ENCODE measurements at regions not wholly inside any gene's neighbourhood (a gene's known extent, or its start where the extent isn't known, plus 50 kb on each side); places are given as distances from the start of the nearest gene placed in this dataset.

- WGBS = 79% methylated on average over 5 of the region's 5 CpGs
- DNase-seq (ENCODE audit: low read depth in 6 of 9, low spot score in 9 of 9) = no peak
- Histone ChIP-seq H3K4me3 (ENCODE audit: low read length in 2 of 2) (no peak overlapping the region), H3K27me3 (ENCODE audit: control insufficient read depth in 2 of 2, insufficient read depth in 1 of 2, low read length in 1 of 2) (no peaks in the 10 kb centered on the region), H3K27ac (ENCODE audit: low read depth in 1 of 2, low read length in 1 of 2) (no peak overlapping the region), H3K4me1 (ENCODE audit: control insufficient read depth in 2 of 2, insufficient read depth in 2 of 2, low read length in 2 of 2) (no peaks in the 10 kb centered on the region), H3K36me3 (ENCODE audit: control insufficient read depth in 2 of 2, insufficient read depth in 2 of 2, low read length in 1 of 2) (no peaks in the 10 kb centered on the region), H3K9me3 (ENCODE audit: control insufficient read depth in 2 of 2, insufficient read depth in 1 of 2, low read length in 1 of 2) (no peaks in the 10 kb centered on the region)
These were observed 793.3 kb upstream of the SOX9 start for GRCh38 chr17:71327376-71328059.

- DNase-seq (ENCODE audit: low read depth in 6 of 9, low spot score in 9 of 9) = no peak
- no peaks in the 10 kb centered on the region for H3K27me3 ChIP-seq (ENCODE audit: control insufficient read depth in 2 of 2, insufficient read depth in 1 of 2, low read length in 1 of 2)
- H3K4me1 ChIP-seq (ENCODE audit: control insufficient read depth in 2 of 2, insufficient read depth in 2 of 2, low read length in 2 of 2) = no peaks in the 10 kb centered on the region
- 54% methylated on average over 5 of the region's 5 CpGs for WGBS
- no peaks in the 10 kb centered on the region for H3K9me3 ChIP-seq (ENCODE audit: control insufficient read depth in 2 of 2, insufficient read depth in 1 of 2, low read length in 1 of 2)
- H3K4me3 ChIP-seq (ENCODE audit: low read length in 2 of 2) = no peak overlapping the region
- no peaks in the 10 kb centered on the region for H3K36me3 ChIP-seq (ENCODE audit: control insufficient read depth in 2 of 2, insufficient read depth in 2 of 2, low read length in 1 of 2)
- H3K27ac ChIP-seq (ENCODE audit: low read depth in 1 of 2, low read length in 1 of 2) = no peak overlapping the region
These were observed 791.3 kb upstream of the SOX9 start for GRCh38 chr17:71329310-71330098.

- Histone ChIP-seq H3K9me3 (ENCODE audit: control insufficient read depth in 2 of 2, insufficient read depth in 1 of 2, low read length in 1 of 2) (no peaks in the 10 kb centered on the region), H3K4me1 (ENCODE audit: control insufficient read depth in 2 of 2, insufficient read depth in 2 of 2, low read length in 2 of 2) (no peaks in the 10 kb centered on the region), H3K27ac (ENCODE audit: low read depth in 1 of 2, low read length in 1 of 2) (no peak overlapping the region), H3K4me3 (ENCODE audit: low read length in 2 of 2) (no peak overlapping the region), H3K27me3 (ENCODE audit: control insufficient read depth in 2 of 2, insufficient read depth in 1 of 2, low read length in 1 of 2) (no peaks in the 10 kb centered on the region), H3K36me3 (ENCODE audit: control insufficient read depth in 2 of 2, insufficient read depth in 2 of 2, low read length in 1 of 2) (no peaks in the 10 kb centered on the region)
- 93% methylated on average over 2 of the region's 2 CpGs for WGBS
- DNase-seq (ENCODE audit: low read depth in 6 of 9, low spot score in 9 of 9) = no peak
These were observed 790.8 kb upstream of the SOX9 start for GRCh38 chr17:71330099-71330375.

GRCh38 chr17:71331754-71332325, 789.0 kb upstream of the SOX9 start:
- Histone ChIP-seq H3K4me3 (ENCODE audit: low read length in 2 of 2) (no peak overlapping the region), H3K4me1 (ENCODE audit: control insufficient read depth in 2 of 2, insufficient read depth in 2 of 2, low read length in 2 of 2) (no peaks in the 10 kb centered on the region), H3K27ac (ENCODE audit: low read depth in 1 of 2, low read length in 1 of 2) (no peak overlapping the region), H3K27me3 (ENCODE audit: control insufficient read depth in 2 of 2, insufficient read depth in 1 of 2, low read length in 1 of 2) (no peaks in the 10 kb centered on the region), H3K9me3 (ENCODE audit: control insufficient read depth in 2 of 2, insufficient read depth in 1 of 2, low read length in 1 of 2) (no peaks in the 10 kb centered on the region), H3K36me3 (ENCODE audit: control insufficient read depth in 2 of 2, insufficient read depth in 2 of 2, low read length in 1 of 2) (no peaks in the 10 kb centered on the region)
- no peak for DNase-seq (ENCODE audit: low read depth in 6 of 9, low spot score in 9 of 9)
- 88% methylated on average over 5 of the region's 5 CpGs for WGBS

GRCh38 chr17:71334048-71334751, 786.6 kb upstream of the SOX9 start:
- no peaks in the 10 kb centered on the region for H3K27me3 ChIP-seq (ENCODE audit: control insufficient read depth in 2 of 2, insufficient read depth in 1 of 2, low read length in 1 of 2)
- no peak overlapping the region for H3K27ac ChIP-seq (ENCODE audit: low read depth in 1 of 2, low read length in 1 of 2)
- no peak overlapping the region for H3K4me3 ChIP-seq (ENCODE audit: low read length in 2 of 2)
- no peaks in the 10 kb centered on the region for H3K9me3 ChIP-seq (ENCODE audit: control insufficient read depth in 2 of 2, insufficient read depth in 1 of 2, low read length in 1 of 2)
- no peaks in the 10 kb centered on the region for H3K36me3 ChIP-seq (ENCODE audit: control insufficient read depth in 2 of 2, insufficient read depth in 2 of 2, low read length in 1 of 2)
- DNase-seq (ENCODE audit: low read depth in 6 of 9, low spot score in 9 of 9) = no peak
- no peaks in the 10 kb centered on the region for H3K4me1 ChIP-seq (ENCODE audit: control insufficient read depth in 2 of 2, insufficient read depth in 2 of 2, low read length in 2 of 2)
- 85% methylated on average over 2 of the region's 2 CpGs for WGBS

- H3K27me3 ChIP-seq (ENCODE audit: control insufficient read depth in 2 of 2, insufficient read depth in 1 of 2, low read length in 1 of 2) = no peaks in the 10 kb centered on the region
- H3K27ac ChIP-seq (ENCODE audit: low read depth in 1 of 2, low read length in 1 of 2) = no peak overlapping the region
- DNase-seq (ENCODE audit: low read depth in 6 of 9, low spot score in 9 of 9) = no peak
- H3K9me3 ChIP-seq (ENCODE audit: control insufficient read depth in 2 of 2, insufficient read depth in 1 of 2, low read length in 1 of 2) = no peaks in the 10 kb centered on the region
- no peak overlapping the region for H3K4me3 ChIP-seq (ENCODE audit: low read length in 2 of 2)
- no peaks in the 10 kb centered on the region for H3K36me3 ChIP-seq (ENCODE audit: control insufficient read depth in 2 of 2, insufficient read depth in 2 of 2, low read length in 1 of 2)
- H3K4me1 ChIP-seq (ENCODE audit: control insufficient read depth in 2 of 2, insufficient read depth in 2 of 2, low read length in 2 of 2) = no peaks in the 10 kb centered on the region
These were observed 785.6 kb upstream of the SOX9 start for GRCh38 chr17:71335212-71335611.

GRCh38 chr17:71337938-71338337, 782.9 kb upstream of the SOX9 start:
- 92% methylated on average over 2 of the region's 2 CpGs for WGBS
- no peak overlapping the region for H3K4me3 ChIP-seq (ENCODE audit: low read length in 2 of 2)
- H3K27me3 ChIP-seq (ENCODE audit: control insufficient read depth in 2 of 2, insufficient read depth in 1 of 2, low read length in 1 of 2) = no peaks in the 10 kb centered on the region
- no peaks in the 10 kb centered on the region for H3K36me3 ChIP-seq (ENCODE audit: control insufficient read depth in 2 of 2, insufficient read depth in 2 of 2, low read length in 1 of 2)
- H3K9me3 ChIP-seq (ENCODE audit: control insufficient read depth in 2 of 2, insufficient read depth in 1 of 2, low read length in 1 of 2) = no peaks in the 10 kb centered on the region
- H3K4me1 ChIP-seq (ENCODE audit: control insufficient read depth in 2 of 2, insufficient read depth in 2 of 2, low read length in 2 of 2) = no peaks in the 10 kb centered on the region
- no peak for DNase-seq (ENCODE audit: low read depth in 6 of 9, low spot score in 9 of 9)
- no peak overlapping the region for H3K27ac ChIP-seq (ENCODE audit: low read depth in 1 of 2, low read length in 1 of 2)

GRCh38 chr17:71338396-71338795, 782.4 kb upstream of the SOX9 start:
- no peaks in the 10 kb centered on the region for H3K4me1 ChIP-seq (ENCODE audit: control insufficient read depth in 2 of 2, insufficient read depth in 2 of 2, low read length in 2 of 2)
- WGBS = 84% methylated on average over 5 of the region's 5 CpGs
- H3K36me3 ChIP-seq (ENCODE audit: control insufficient read depth in 2 of 2, insufficient read depth in 2 of 2, low read length in 1 of 2) = no peaks in the 10 kb centered on the region
- no peak for DNase-seq (ENCODE audit: low read depth in 6 of 9, low spot score in 9 of 9)
- H3K4me3 ChIP-seq (ENCODE audit: low read length in 2 of 2) = no peak overlapping the region
- no peaks in the 10 kb centered on the region for H3K9me3 ChIP-seq (ENCODE audit: control insufficient read depth in 2 of 2, insufficient read depth in 1 of 2, low read length in 1 of 2)
- H3K27ac ChIP-seq (ENCODE audit: low read depth in 1 of 2, low read length in 1 of 2) = no peak overlapping the region
- H3K27me3 ChIP-seq (ENCODE audit: control insufficient read depth in 2 of 2, insufficient read depth in 1 of 2, low read length in 1 of 2) = no peaks in the 10 kb centered on the region

- Histone ChIP-seq H3K27ac (ENCODE audit: low read depth in 1 of 2, low read length in 1 of 2) (no peak overlapping the region), H3K27me3 (ENCODE audit: control insufficient read depth in 2 of 2, insufficient read depth in 1 of 2, low read length in 1 of 2) (no peaks in the 10 kb centered on the region), H3K9me3 (ENCODE audit: control insufficient read depth in 2 of 2, insufficient read depth in 1 of 2, low read length in 1 of 2) (no peaks in the 10 kb centered on the region), H3K4me3 (ENCODE audit: low read length in 2 of 2) (no peak overlapping the region), H3K4me1 (ENCODE audit: control insufficient read depth in 2 of 2, insufficient read depth in 2 of 2, low read length in 2 of 2) (no peaks in the 10 kb centered on the region), H3K36me3 (ENCODE audit: control insufficient read depth in 2 of 2, insufficient read depth in 2 of 2, low read length in 1 of 2) (no peaks in the 10 kb centered on the region)
- 92% methylated on average over 1 of the region's 1 CpG for WGBS
- no peak for DNase-seq (ENCODE audit: low read depth in 6 of 9, low spot score in 9 of 9)
These were observed 781.6 kb upstream of the SOX9 start for GRCh38 chr17:71339206-71339605.
